ENCODE measurements at regions not wholly inside any gene's neighbourhood (a gene's known extent, or its start where the extent isn't known, plus 50 kb on each side); places are given as distances from the start of the nearest gene placed in this dataset.

- no peak overlapping the region for H3K4me2 ChIP-seq
- H3K4me3 Mint-ChIP-seq = no peak overlapping the region
- TF ChIP-seq EZH2 (IDR thresholded peaks at IDR 0.05; ENCODE audit: low read depth, unreplicated experiment) (no peak), EZH2phosphoT487 (IDR thresholded peaks at IDR 0.05; ENCODE audit: unreplicated experiment) (no peak), POLR2AphosphoS5 (IDR thresholded peaks at IDR 0.05; ENCODE audit: low read depth) (no peak), STAT1 (IDR thresholded peaks at IDR 0.05; ENCODE audit: unreplicated experiment) (no peak), ZNF331 (CRISPR knock-in tag; IDR thresholded peaks at IDR 0.05; ENCODE audit: low read depth) (no peak), ZNF114 (CRISPR knock-in tag; IDR thresholded peaks at IDR 0.05) (no peak), JUNB (IDR thresholded peaks at IDR 0.05; ENCODE audit: unreplicated experiment) (no peak), NANOG (IDR thresholded peaks at IDR 0.05; ENCODE audit: borderline replicate concordance) (no peak), CTCF (conservative IDR thresholded peaks at IDR 0.05; ENCODE audit: low read depth in 2 of 2) (no peak), ZNF462 (CRISPR knock-in tag; IDR thresholded peaks at IDR 0.05) (no peak), CREB1 (CRISPR knock-in tag; IDR thresholded peaks at IDR 0.05; ENCODE audit: low read depth) (no peak), ETS1 (IDR thresholded peaks at IDR 0.05) (no peak)
- TF ChIP-seq, protein P1, sequence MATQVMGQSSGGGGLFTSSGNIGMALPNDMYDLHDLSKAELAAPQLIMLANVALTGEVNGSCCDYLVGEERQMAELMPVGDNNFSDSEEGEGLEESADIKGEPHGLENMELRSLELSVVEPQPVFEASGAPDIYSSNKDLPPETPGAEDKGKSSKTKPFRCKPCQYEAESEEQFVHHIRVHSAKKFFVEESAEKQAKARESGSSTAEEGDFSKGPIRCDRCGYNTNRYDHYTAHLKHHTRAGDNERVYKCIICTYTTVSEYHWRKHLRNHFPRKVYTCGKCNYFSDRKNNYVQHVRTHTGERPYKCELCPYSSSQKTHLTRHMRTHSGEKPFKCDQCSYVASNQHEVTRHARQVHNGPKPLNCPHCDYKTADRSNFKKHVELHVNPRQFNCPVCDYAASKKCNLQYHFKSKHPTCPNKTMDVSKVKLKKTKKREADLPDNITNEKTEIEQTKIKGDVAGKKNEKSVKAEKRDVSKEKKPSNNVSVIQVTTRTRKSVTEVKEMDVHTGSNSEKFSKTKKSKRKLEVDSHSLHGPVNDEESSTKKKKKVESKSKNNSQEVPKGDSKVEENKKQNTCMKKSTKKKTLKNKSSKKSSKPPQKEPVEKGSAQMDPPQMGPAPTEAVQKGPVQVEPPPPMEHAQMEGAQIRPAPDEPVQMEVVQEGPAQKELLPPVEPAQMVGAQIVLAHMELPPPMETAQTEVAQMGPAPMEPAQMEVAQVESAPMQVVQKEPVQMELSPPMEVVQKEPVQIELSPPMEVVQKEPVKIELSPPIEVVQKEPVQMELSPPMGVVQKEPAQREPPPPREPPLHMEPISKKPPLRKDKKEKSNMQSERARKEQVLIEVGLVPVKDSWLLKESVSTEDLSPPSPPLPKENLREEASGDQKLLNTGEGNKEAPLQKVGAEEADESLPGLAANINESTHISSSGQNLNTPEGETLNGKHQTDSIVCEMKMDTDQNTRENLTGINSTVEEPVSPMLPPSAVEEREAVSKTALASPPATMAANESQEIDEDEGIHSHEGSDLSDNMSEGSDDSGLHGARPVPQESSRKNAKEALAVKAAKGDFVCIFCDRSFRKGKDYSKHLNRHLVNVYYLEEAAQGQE (IDR thresholded peaks at IDR 0.05; ENCODE audit: unreplicated experiment) = no peak
- no peak for DNase-seq (ENCODE audit: low spot score)
- H3K27me3 ChIP-seq (ENCODE audit: insufficient read depth) = no peaks in the 10 kb centered on the region
- H3K4me1 ChIP-seq (ENCODE audit: insufficient read depth) = 0 out of 2 replicates have a peak, but pooled peaks cover 3% of the 10 kb centered on the region
- no peak overlapping the region for H3K27ac Mint-ChIP-seq
- H3K9me3 Mint-ChIP-seq = no peaks in the 10 kb centered on the region
- no peaks in the 10 kb centered on the region for H3K79me2 ChIP-seq (replicated peaks; ENCODE audit: insufficient read depth)
- no peak for ATAC-seq
- H3K4me1 Mint-ChIP-seq = peaks cover 10% of the 10 kb centered on the region; the same call in 1 of the 3 replicates
- no peaks in the 10 kb centered on the region for H3K36me3 Mint-ChIP-seq (ENCODE audit: low read depth)
- H3K9me2 ChIP-seq (ENCODE audit: insufficient read depth) = no peaks in the 10 kb centered on the region
- no peaks in the 10 kb centered on the region for H3K27me3 Mint-ChIP-seq (ENCODE audit: insufficient read depth, low read depth, poor library complexity)
- H3K36me3 ChIP-seq (ENCODE audit: insufficient read depth) = no peaks in the 10 kb centered on the region
- no peaks in the 10 kb centered on the region for H4K20me1 ChIP-seq (replicated peaks; ENCODE audit: insufficient read depth)
- H3K4me3 ChIP-seq = no peak overlapping the region
- no peaks in the 10 kb centered on the region for H3F3A ChIP-seq (replicated peaks; ENCODE audit: low read depth)
- H3K27ac ChIP-seq (ENCODE audit: low read depth) = no peak overlapping the region
- no peak overlapping the region for H2AFZ ChIP-seq
These were observed 372.7 kb upstream of the ZFHX3 start for GRCh38 chr16:73420676-73421075.
